ENCODE measurements at regions not wholly inside any gene's neighbourhood (a gene's known extent, or its start where the extent isn't known, plus 50 kb on each side); places are given as distances from the start of the nearest gene placed in this dataset.

DNA sequence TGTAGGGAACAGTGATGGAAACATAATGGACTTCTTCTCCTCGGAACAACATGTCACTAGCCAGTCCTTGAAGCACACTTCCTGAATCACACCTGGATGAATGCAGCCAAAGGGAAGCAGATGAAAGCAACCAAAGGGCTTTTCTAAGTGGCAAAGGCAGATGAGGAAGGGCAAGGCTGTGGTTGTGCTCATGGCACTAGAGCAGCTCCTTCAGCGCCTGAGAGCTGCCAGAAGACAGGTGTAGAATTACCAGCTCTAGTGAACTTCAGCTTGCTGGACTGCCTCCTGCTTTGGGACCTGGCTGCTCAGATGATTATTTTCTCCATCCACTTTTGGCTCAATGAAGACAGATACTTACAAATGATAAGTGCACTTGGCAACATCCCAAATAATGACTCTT, 1372.1 kb upstream of the SEL1L start:
- FAIRE-seq (peak; percentile 70), DNase-seq (ENCODE audit: low read depth) (no peak)
- no peak for TF ChIP-seq CTCF (IDR thresholded peaks at IDR 0.05; ENCODE audit: insufficient read depth, low read length, severe bottlenecking)
- Histone ChIP-seq H3K4me3 (ENCODE audit: low read depth, low read length) (no peak overlapping the region), H3K27me3 (ENCODE audit: control insufficient read depth, insufficient read depth, low read length) (no peaks in the 10 kb centered on the region), H3K36me3 (ENCODE audit: control insufficient read depth, insufficient read depth, low read length) (no peaks in the 10 kb centered on the region)

GRCh38 chr14:82911930-82912329, 1378.3 kb upstream of the SEL1L start:
- Histone ChIP-seq H3K4me3 (ENCODE audit: low read depth, low read length) (no peak overlapping the region), H3K36me3 (ENCODE audit: control insufficient read depth, insufficient read depth, low read length) (no peaks in the 10 kb centered on the region), H3K27me3 (ENCODE audit: control insufficient read depth, insufficient read depth, low read length) (no peaks in the 10 kb centered on the region)
- FAIRE-seq (no peak), DNase-seq (ENCODE audit: low read depth) (no peak)
- no peak for TF ChIP-seq CTCF (IDR thresholded peaks at IDR 0.05; ENCODE audit: insufficient read depth, low read length, severe bottlenecking)

DNA sequence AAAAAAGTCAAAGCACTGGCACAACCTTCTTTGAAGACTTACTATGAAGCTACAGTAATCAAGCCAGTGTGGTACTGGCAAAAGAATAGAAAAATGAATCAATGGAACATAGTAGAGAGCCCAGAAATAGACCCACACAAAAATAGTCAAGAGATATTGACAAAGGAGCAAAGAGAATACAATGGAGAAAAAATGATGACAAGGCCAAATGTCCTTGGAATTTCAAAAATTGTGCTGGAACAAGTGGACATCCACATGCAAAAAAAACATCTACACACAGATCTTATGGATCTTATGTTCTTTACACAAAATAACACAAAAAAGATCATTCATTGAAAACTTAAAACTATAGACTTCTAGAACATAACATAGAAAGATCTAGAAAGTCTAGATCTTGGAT, 1379.7 kb upstream of the SEL1L start:
- Histone ChIP-seq H3K4me3 (ENCODE audit: low read depth, low read length) (no peak overlapping the region), H3K36me3 (ENCODE audit: control insufficient read depth, insufficient read depth, low read length) (no peaks in the 10 kb centered on the region), H3K27me3 (ENCODE audit: control insufficient read depth, insufficient read depth, low read length) (no peaks in the 10 kb centered on the region)
- no peak for TF ChIP-seq CTCF (IDR thresholded peaks at IDR 0.05; ENCODE audit: insufficient read depth, low read length, severe bottlenecking)
- DNase-seq (ENCODE audit: low read depth) (no peak), FAIRE-seq (no peak)

DNA sequence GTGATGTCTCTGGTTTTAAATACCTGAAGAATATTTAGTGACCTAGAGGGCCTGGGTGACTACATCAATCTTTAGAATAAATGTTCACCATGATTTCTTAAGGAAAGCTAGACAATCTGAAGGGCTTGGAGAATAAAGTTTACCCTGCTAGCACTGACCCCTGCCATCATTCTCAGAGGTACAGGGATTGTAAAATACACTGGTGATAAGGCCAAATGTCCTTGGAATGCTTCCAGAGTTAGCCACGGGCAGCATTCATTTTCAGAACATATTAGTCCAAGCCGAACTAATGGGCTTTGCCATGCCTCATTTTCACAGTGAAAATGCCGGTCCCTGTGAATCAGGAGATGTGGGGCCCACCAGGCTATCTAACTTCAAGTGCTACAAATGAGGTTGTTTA, 1381.7 kb upstream of the SEL1L start:
- DNase-seq (ENCODE audit: low read depth), result no peak
- Histone ChIP-seq H3K4me3 (ENCODE audit: low read depth, low read length) (no peak overlapping the region), H3K27me3 (ENCODE audit: control insufficient read depth, insufficient read depth, low read length) (no peaks in the 10 kb centered on the region), H3K36me3 (ENCODE audit: control insufficient read depth, insufficient read depth, low read length) (no peaks in the 10 kb centered on the region)
- no peak for TF ChIP-seq CTCF (IDR thresholded peaks at IDR 0.05; ENCODE audit: insufficient read depth, low read length, severe bottlenecking)
- FAIRE-seq, result no peak

DNA sequence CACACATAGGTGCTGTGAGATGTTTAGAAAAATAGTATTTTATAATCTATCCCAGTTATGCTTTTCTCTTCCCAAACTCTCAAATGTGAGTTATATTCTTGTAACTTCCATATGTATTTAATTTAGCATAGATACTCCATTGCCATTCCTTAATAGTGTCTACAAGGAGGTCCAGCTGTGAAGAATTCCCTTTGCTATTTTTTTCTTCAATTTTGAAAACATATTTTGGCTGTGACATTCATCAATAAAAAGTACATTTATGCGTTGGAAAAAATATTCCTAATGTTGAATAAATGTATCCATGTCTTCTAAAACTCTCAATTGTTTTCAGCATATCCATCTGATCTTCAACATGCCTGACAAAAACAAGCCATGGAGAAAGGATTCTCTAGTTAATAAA, 1402.0 kb upstream of the SEL1L start:
- DNase-seq (ENCODE audit: low read depth) (no peak), FAIRE-seq (no peak)
- no peaks in the 10 kb centered on the region for H3K36me3 ChIP-seq (ENCODE audit: control insufficient read depth, insufficient read depth, low read length)
- no peak for TF ChIP-seq CTCF (IDR thresholded peaks at IDR 0.05; ENCODE audit: insufficient read depth, low read length, severe bottlenecking)
- H3K4me3 ChIP-seq (ENCODE audit: low read depth, low read length), result no peak overlapping the region
- H3K27me3 ChIP-seq (ENCODE audit: control insufficient read depth, insufficient read depth, low read length), result no peaks in the 10 kb centered on the region

DNA sequence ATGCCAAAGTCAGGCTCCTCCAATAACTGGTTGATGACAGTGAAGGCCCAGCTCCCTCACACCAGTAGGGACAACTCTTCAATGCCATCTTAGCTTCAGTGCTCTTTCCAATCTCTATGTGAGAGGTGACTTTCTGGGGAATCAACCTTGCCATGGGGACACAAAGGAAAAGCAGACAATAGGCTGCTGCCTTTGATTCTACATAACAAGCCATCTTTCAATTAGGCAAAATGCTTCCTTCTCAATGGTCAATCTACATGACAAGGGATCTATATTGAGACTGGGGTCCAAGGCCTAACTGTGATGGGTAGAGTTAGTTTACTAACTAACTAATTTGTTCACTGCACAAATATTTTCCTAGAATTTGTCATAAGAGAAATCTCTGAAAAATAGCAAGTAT, 1417.5 kb upstream of the SEL1L start:
- Histone ChIP-seq H3K27me3 (ENCODE audit: control insufficient read depth, insufficient read depth, low read length) (no peaks in the 10 kb centered on the region), H3K4me3 (ENCODE audit: low read depth, low read length) (no peak overlapping the region), H3K36me3 (ENCODE audit: control insufficient read depth, insufficient read depth, low read length) (no peaks in the 10 kb centered on the region)
- no peak for TF ChIP-seq CTCF (IDR thresholded peaks at IDR 0.05; ENCODE audit: insufficient read depth, low read length, severe bottlenecking)
- DNase-seq (ENCODE audit: low read depth), result no peak
- FAIRE-seq, result no peak
